SH-SY5Y (cell line): ENCODE measurements at regions not wholly inside any gene's neighbourhood (a gene's known extent, or its start where the extent isn't known, plus 50 kb on each side); places are given as distances from the start of the nearest gene placed in this dataset.

ENCODE experiments used
- GATA2 ChIP-seq: IDR thresholded peaks from 2 replicates; pipeline ENCODE4 v1.6.1; 2011; ENCODE audit warnings: mild to moderate bottlenecking, low read depth, low read length
- GATA3 ChIP-seq: IDR thresholded peaks from 2 replicates; pipeline ENCODE4 v1.6.1; 2011; ENCODE audit warnings: low read depth, mild to moderate bottlenecking, low read length, moderate library complexity

- no peak for TF ChIP-seq GATA2
- TF ChIP-seq GATA3, result no peak
These were observed 71.8 kb upstream of the PHACTR2 start for GRCh38 chr6:143605906-143606521.

GRCh38 chr6:143603455-143603854 is 74.3 kb upstream of the PHACTR2 start:
- no peak for TF ChIP-seq GATA3
- no peak for TF ChIP-seq GATA2

GRCh38 chr6:143601504-143601903 is 76.3 kb upstream of the PHACTR2 start:
- TF ChIP-seq GATA2 (no peak), GATA3 (no peak)

GRCh38 chr6:143600821-143601220 is 76.9 kb upstream of the PHACTR2 start:
- TF ChIP-seq GATA3 (no peak), GATA2 (no peak)

GRCh38 chr6:143598466-143599080 is 79.2 kb upstream of the PHACTR2 start:
- no peak for TF ChIP-seq GATA3
- 0 out of 2 replicates have a peak, but pooled peaks have one; percentile 15 for TF ChIP-seq GATA2

GRCh38 chr6:143596866-143597265 is 80.9 kb upstream of the PHACTR2 start:
- TF ChIP-seq GATA2 (no peak), GATA3 (no peak)

GRCh38 chr6:143595251-143596036 is 82.3 kb upstream of the PHACTR2 start:
- TF ChIP-seq GATA3, result no peak

GRCh38 chr6:143594647-143595046 is 83.1 kb upstream of the PHACTR2 start:
- TF ChIP-seq GATA2, result no peak
- TF ChIP-seq GATA3, result no peak

- no peak for TF ChIP-seq GATA2
- no peak for TF ChIP-seq GATA3
These were observed 80.8 kb upstream of the FUCA2 start for GRCh38 chr6:143592335-143592734.

GRCh38 chr6:143591441-143591840 is 79.9 kb upstream of the FUCA2 start:
- TF ChIP-seq GATA2, result no peak
- no peak for TF ChIP-seq GATA3

- no peak for TF ChIP-seq GATA3
- no peak for TF ChIP-seq GATA2
These were observed 77.6 kb upstream of the FUCA2 start for GRCh38 chr6:143589162-143589561.

GRCh38 chr6:143586557-143586956 is 75.0 kb upstream of the FUCA2 start:
- TF ChIP-seq GATA3 (no peak), GATA2 (no peak)

- TF ChIP-seq GATA3 (no peak), GATA2 (no peak)
These were observed 74.2 kb upstream of the FUCA2 start for GRCh38 chr6:143585716-143586115.

- no peak for TF ChIP-seq GATA2
- TF ChIP-seq GATA3, result no peak
These were observed 73.7 kb upstream of the FUCA2 start for GRCh38 chr6:143585241-143585640.

GRCh38 chr6:143583542-143584327 is 72.2 kb upstream of the FUCA2 start:
- TF ChIP-seq GATA2, result no peak
- TF ChIP-seq GATA3, result no peak
